GM13977 (cell line): ENCODE measurements at regions not wholly inside any gene's neighbourhood (a gene's known extent, or its start where the extent isn't known, plus 50 kb on each side); places are given as distances from the start of the nearest gene placed in this dataset.

Experiments
- DNase-seq: peaks from one replicate; pipeline ENCODE4 v3.0.0; 2012; ENCODE audit warnings: low spot score
- CTCF ChIP-seq: IDR thresholded peaks from 2 replicates; pipeline ENCODE4 v1.5.1; 2012; ENCODE audit warnings: mild to moderate bottlenecking, control low read depth; ENCODE audit not compliant: insufficient read depth; ENCODE audit errors: extremely low read depth, missing control alignments
- in situ Hi-C: fragments of 300-500 bp; cut with MboI; formaldehyde crosslinking; loops from one replicate; pipeline ENCODE4 v1.12.0; 2022; ENCODE audit warnings: low sequenced_read_pairs, low pct_unique_long_range_greater_than_20kb, mixed read lengths, inconsistent platforms; ENCODE audit not compliant: unreplicated experiment

GRCh38 chr15:73001840-73002239 lies 50.4 kb upstream of the NEO1 start:
- no peak for DNase-seq
- in situ Hi-C loops = no loop called here
- TF ChIP-seq CTCF = no peak

- in situ Hi-C loops = no loop called here
- no peak for TF ChIP-seq CTCF
These were observed 52.0 kb upstream of the NEO1 start for GRCh38 chr15:73000293-73000692.

GRCh38 chr15:72999586-72999985 lies 52.7 kb upstream of the NEO1 start:
- in situ Hi-C loops = no loop called here
- no peak for DNase-seq
- no peak for TF ChIP-seq CTCF

More at GRCh38 chr15:73000293-73000692, 52.0 kb upstream of the NEO1 start:
- no peak for DNase-seq

GRCh38 chr15:72998681-72999466 lies 53.4 kb upstream of the NEO1 start:
- DNase-seq = no peak
- in situ Hi-C loops = no loop called here
- no peak for TF ChIP-seq CTCF

GRCh38 chr15:72998226-72998625 lies 54.0 kb upstream of the NEO1 start:
- in situ Hi-C loops = no loop called here
- no peak for TF ChIP-seq CTCF
- DNase-seq = no peak

GRCh38 chr15:72995849-72996248 lies 56.4 kb upstream of the NEO1 start:
- no peak for TF ChIP-seq CTCF

More at GRCh38 chr15:72995849-72996248, 56.4 kb upstream of the NEO1 start:
- no peak for DNase-seq
- in situ Hi-C loops = no loop called here
